Neural cell (in vitro differentiated cells): ENCODE measurements at regions not wholly inside any gene's neighbourhood (a gene's known extent, or its start where the extent isn't known, plus 50 kb on each side); places are given as distances from the start of the nearest gene placed in this dataset.

ENCODE experiments used
- H2AFZ ChIP-seq: fragments of 200-600, 300-800 bp; sonication (generic), shearing (Covaris generic); 2 replicates; pipeline ENCODE4 v1.6.0; 2014; ENCODE audit warnings: low read depth, mild to moderate bottlenecking, antibody characterized with exemption, low read length, moderate library complexity
- H3F3A ChIP-seq: fragments of 200-600 bp; shearing (Covaris generic); 2 replicates; pipeline ENCODE4 v1.6.1; 2016; ENCODE audit warnings: mild to moderate bottlenecking, moderate library complexity, mixed read lengths, antibody characterized with exemption, low read length; ENCODE audit not compliant: insufficient read depth, poor library complexity, severe bottlenecking
- H3K27ac ChIP-seq: fragments of 200-600, 300-800 bp; sonication (generic), shearing (Covaris generic); 2 replicates; pipeline ENCODE4 v1.5.1; 2014; ENCODE audit warnings: mild to moderate bottlenecking, low read length, moderate library complexity
- H3K27me3 ChIP-seq: fragments of 300-800, 200-600 bp; sonication (generic), shearing (Covaris generic); 2 replicates; pipeline ENCODE4 v1.6.0; 2014; ENCODE audit warnings: mild to moderate bottlenecking, low read depth, low read length, moderate library complexity; ENCODE audit not compliant: insufficient read depth
- H3K36me3 ChIP-seq: fragments of 300-800, 200-600 bp; sonication (generic), shearing (Covaris generic); 2 replicates; pipeline ENCODE4 v1.5.1; 2014; ENCODE audit warnings: mild to moderate bottlenecking, antibody characterized with exemption, low read length, moderate library complexity; ENCODE audit not compliant: insufficient read depth
- H3K4me2 ChIP-seq: fragments of 300-800, 200-600 bp; sonication (generic), shearing (Covaris generic); 2 replicates; pipeline ENCODE4 v1.6.0; 2014; ENCODE audit warnings: mild to moderate bottlenecking, low read length
- H3K4me3 ChIP-seq: fragments of 300-800, 200-600 bp; sonication (generic), shearing (Covaris generic); 2 replicates; pipeline ENCODE4 v1.5.1; 2014; ENCODE audit warnings: mild to moderate bottlenecking, low read length, moderate library complexity
- H3K79me2 ChIP-seq: fragments of 200-600 bp; shearing (Covaris generic); replicated peaks from 2 replicates; pipeline ENCODE4 v1.6.0; 2014; ENCODE audit warnings: mild to moderate bottlenecking, low read length, moderate library complexity; ENCODE audit not compliant: insufficient read depth
- H3K9ac ChIP-seq: fragments of 300-800, 200-600 bp; sonication (generic), shearing (Covaris generic); 2 replicates; pipeline ENCODE4 v1.6.1; 2016; ENCODE audit warnings: mild to moderate bottlenecking, low read length, mixed read lengths
- H3K9me2 ChIP-seq: fragments of 200-600 bp; shearing (Covaris generic); 2 replicates; pipeline ENCODE4 v1.6.1; 2016; ENCODE audit warnings: mild to moderate bottlenecking, low read length, mixed read lengths; ENCODE audit not compliant: insufficient read depth
- H3K9me3 ChIP-seq: fragments of 200-600, 300-800 bp; sonication (generic), shearing (Covaris generic); 2 replicates; pipeline ENCODE4 v1.6.1; 2016; ENCODE audit warnings: mild to moderate bottlenecking, mixed run types, low read length, moderate library complexity, mixed read lengths
- H4K20me1 ChIP-seq: fragments of 200-600 bp; shearing (Covaris generic); 2 replicates; pipeline ENCODE4 v1.6.1; 2016; ENCODE audit warnings: mild to moderate bottlenecking, mixed run types; ENCODE audit not compliant: insufficient read depth
- EP300 ChIP-seq: fragments of 450-650 bp; conservative IDR thresholded peaks from 2 replicates; pipeline ENCODE4 v1.6.1; 2014; ENCODE audit warnings: antibody characterized with exemption, mild to moderate bottlenecking, moderate library complexity; ENCODE audit not compliant: poor library complexity, severe bottlenecking
- EZH2 ChIP-seq: fragments of 200-600, 300-800 bp; shearing (Covaris generic), sonication (generic); IDR thresholded peaks from 2 replicates; pipeline ENCODE4 v1.6.1; 2014; ENCODE audit warnings: antibody characterized with exemption, low read length, borderline replicate concordance, mild to moderate bottlenecking; ENCODE audit not compliant: insufficient read depth, poor library complexity, severe bottlenecking
- MXI1 ChIP-seq: fragments of 450-650 bp; conservative IDR thresholded peaks from 2 replicates; pipeline ENCODE4 v1.6.1; 2014; ENCODE audit warnings: antibody characterized with exemption, mild to moderate bottlenecking; ENCODE audit not compliant: poor library complexity, severe bottlenecking
- POLR2AphosphoS5 ChIP-seq: IDR thresholded peaks from 2 replicates; pipeline ENCODE4 v1.6.1; 2012
- RAD21 ChIP-seq: fragments of 450-650 bp; conservative IDR thresholded peaks from 2 replicates; pipeline ENCODE4 v1.6.1; 2014; ENCODE audit warnings: antibody characterized with exemption, mild to moderate bottlenecking, moderate library complexity
- TAF1 ChIP-seq: IDR thresholded peaks from 2 replicates; pipeline ENCODE4 v1.6.1; 2012; ENCODE audit warnings: low read depth
- TF ChIP-seq, protein P1 (sequence below): IDR thresholded peaks from 2 replicates; pipeline ENCODE4 v1.6.1; 2012; ENCODE audit warnings: borderline replicate concordance
- TF ChIP-seq, protein P2 (sequence below): fragments of 450-650 bp; IDR thresholded peaks from 2 replicates; pipeline ENCODE4 v1.5.1; 2014; ENCODE audit warnings: antibody characterized with exemption, mild to moderate bottlenecking, moderate library complexity; ENCODE audit not compliant: poor library complexity, severe bottlenecking

DNA sequence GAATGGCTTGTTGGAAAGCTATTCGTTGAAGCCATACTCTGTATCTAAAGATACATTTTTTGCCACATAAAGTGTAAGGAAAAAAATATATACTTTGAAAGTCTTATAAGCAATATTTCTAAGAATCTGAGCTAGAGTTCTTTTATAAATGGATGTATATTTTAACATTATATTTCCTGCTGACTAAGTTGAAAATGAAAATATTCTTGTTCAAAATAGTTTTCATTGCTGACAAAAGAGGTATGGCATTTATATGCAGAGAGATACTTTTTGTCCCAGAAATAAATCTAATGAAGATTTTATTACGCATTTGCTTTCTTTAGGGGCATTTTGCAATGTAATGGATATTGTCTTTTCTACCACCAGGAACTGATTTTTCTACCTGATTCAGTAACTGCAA, 834.9 kb downstream of the LRFN5 start:
- Histone ChIP-seq H4K20me1 (no peaks in the 10 kb centered on the region), H3K27me3 (no peaks in the 10 kb centered on the region), H3K9me3 (no peaks in the 10 kb centered on the region), H3K9ac (no peak overlapping the region), H3K27ac (no peak overlapping the region), H2AFZ (no peak overlapping the region), H3K36me3 (no peaks in the 10 kb centered on the region), H3K79me2 (no peaks in the 10 kb centered on the region), H3K9me2 (no peaks in the 10 kb centered on the region), H3F3A (no peaks in the 10 kb centered on the region), H3K4me2 (no peak overlapping the region), H3K4me3 (no peak overlapping the region)
- TF ChIP-seq, protein P1, sequence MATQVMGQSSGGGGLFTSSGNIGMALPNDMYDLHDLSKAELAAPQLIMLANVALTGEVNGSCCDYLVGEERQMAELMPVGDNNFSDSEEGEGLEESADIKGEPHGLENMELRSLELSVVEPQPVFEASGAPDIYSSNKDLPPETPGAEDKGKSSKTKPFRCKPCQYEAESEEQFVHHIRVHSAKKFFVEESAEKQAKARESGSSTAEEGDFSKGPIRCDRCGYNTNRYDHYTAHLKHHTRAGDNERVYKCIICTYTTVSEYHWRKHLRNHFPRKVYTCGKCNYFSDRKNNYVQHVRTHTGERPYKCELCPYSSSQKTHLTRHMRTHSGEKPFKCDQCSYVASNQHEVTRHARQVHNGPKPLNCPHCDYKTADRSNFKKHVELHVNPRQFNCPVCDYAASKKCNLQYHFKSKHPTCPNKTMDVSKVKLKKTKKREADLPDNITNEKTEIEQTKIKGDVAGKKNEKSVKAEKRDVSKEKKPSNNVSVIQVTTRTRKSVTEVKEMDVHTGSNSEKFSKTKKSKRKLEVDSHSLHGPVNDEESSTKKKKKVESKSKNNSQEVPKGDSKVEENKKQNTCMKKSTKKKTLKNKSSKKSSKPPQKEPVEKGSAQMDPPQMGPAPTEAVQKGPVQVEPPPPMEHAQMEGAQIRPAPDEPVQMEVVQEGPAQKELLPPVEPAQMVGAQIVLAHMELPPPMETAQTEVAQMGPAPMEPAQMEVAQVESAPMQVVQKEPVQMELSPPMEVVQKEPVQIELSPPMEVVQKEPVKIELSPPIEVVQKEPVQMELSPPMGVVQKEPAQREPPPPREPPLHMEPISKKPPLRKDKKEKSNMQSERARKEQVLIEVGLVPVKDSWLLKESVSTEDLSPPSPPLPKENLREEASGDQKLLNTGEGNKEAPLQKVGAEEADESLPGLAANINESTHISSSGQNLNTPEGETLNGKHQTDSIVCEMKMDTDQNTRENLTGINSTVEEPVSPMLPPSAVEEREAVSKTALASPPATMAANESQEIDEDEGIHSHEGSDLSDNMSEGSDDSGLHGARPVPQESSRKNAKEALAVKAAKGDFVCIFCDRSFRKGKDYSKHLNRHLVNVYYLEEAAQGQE, result no peak
- TF ChIP-seq TAF1, result no peak
- no peak for TF ChIP-seq MXI1
- TF ChIP-seq EP300, result no peak
- TF ChIP-seq EZH2, result no peak

DNA sequence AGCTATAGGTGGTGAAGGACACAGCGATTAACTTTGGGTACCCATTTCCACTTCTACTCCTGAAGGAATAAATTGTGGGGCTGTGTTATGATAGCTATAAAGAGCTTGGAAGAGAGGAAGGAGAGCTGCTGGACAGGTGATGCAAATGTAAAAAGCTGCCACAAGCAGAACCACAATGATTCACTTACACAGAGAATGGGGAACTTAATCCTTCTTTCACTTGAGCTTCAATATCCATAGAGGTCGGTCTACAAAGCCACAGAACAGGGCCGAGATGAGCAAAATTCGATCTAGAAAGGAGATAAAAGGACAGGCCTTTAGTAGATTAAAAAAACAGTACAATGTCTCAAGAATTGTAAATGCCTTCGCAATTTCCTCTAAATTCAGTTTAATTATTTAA, 831.1 kb downstream of the LRFN5 start:
- no peak overlapping the region for H3K4me2 ChIP-seq
- no peaks in the 10 kb centered on the region for H3K9me2 ChIP-seq
- H3K36me3 ChIP-seq, result no peaks in the 10 kb centered on the region
- H3F3A ChIP-seq, result no peaks in the 10 kb centered on the region
- no peak overlapping the region for H3K4me3 ChIP-seq
- no peak overlapping the region for H2AFZ ChIP-seq
- H3K79me2 ChIP-seq, result no peaks in the 10 kb centered on the region
- H3K9me3 ChIP-seq, result no peaks in the 10 kb centered on the region
- H3K27ac ChIP-seq, result no peak overlapping the region
- no peaks in the 10 kb centered on the region for H4K20me1 ChIP-seq
- no peaks in the 10 kb centered on the region for H3K27me3 ChIP-seq
- TF ChIP-seq EZH2 (no peak), RAD21 (no peak), MXI1 (no peak), EP300 (no peak), POLR2AphosphoS5 (no peak)
- TF ChIP-seq, protein P1, result no peak
- TF ChIP-seq, protein P2, sequence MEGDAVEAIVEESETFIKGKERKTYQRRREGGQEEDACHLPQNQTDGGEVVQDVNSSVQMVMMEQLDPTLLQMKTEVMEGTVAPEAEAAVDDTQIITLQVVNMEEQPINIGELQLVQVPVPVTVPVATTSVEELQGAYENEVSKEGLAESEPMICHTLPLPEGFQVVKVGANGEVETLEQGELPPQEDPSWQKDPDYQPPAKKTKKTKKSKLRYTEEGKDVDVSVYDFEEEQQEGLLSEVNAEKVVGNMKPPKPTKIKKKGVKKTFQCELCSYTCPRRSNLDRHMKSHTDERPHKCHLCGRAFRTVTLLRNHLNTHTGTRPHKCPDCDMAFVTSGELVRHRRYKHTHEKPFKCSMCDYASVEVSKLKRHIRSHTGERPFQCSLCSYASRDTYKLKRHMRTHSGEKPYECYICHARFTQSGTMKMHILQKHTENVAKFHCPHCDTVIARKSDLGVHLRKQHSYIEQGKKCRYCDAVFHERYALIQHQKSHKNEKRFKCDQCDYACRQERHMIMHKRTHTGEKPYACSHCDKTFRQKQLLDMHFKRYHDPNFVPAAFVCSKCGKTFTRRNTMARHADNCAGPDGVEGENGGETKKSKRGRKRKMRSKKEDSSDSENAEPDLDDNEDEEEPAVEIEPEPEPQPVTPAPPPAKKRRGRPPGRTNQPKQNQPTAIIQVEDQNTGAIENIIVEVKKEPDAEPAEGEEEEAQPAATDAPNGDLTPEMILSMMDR, result no peak
- no peak overlapping the region for H3K9ac ChIP-seq
